HG02943 (cell line): ENCODE measurements at regions not wholly inside any gene's neighbourhood (a gene's known extent, or its start where the extent isn't known, plus 50 kb on each side); places are given as distances from the start of the nearest gene placed in this dataset.

Experiments
- ATAC-seq: cut with Tn5 transposase; IDR thresholded peaks from one replicate; pipeline ENCODE4 v1.9.1; 2021; ENCODE audit warnings: mild to moderate bottlenecking, low read depth, moderate library complexity; ENCODE audit not compliant: unreplicated experiment

- no peak for ATAC-seq
Measured at GRCh38 chr14:71675126-71675899, 256.9 kb upstream of the RGS6 start.

DNA sequence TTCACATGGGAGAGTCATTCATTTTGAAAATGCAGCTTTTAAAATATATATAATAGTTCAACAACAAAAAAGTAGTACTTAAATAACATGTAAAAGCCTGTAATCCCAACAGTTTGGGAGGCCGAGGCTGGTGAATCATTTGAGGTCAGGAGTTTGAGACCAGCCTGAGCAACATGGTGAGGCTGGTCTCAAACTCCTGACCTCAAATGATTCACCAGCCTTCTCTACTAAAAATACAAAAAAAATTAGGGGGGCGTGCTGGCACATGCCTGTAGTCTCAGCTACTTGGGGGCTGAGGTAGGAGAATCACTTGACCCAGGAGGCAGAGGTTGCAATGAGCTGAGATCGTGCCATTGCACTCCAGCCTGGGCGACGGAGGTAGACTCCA is 256.3 kb upstream of the RGS6 start:
- no peak for ATAC-seq

- no peak for ATAC-seq
Measured at GRCh38 chr14:71680736-71681387, 251.4 kb upstream of the RGS6 start.

DNA sequence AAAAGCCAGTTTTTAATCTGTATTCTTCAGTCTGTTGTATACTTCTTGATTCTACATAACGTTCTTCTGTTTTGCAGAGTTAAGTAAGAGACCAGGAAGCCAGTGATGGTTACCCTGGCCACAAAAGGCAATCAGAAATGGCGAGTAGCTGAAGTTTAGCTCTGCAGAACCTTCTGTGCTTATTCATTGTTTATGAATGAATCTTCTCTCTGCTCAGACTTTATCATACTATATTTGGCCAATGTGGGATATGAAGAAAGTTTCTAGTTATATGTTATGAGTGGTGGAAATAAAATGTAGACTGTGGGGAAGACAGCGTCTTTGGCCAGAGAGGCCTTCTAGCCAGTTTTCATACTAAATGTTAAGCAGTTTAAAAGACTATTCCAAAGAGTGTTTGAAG is 249.9 kb upstream of the RGS6 start:
- no peak for ATAC-seq

GRCh38 chr14:71684323-71684722 is 247.9 kb upstream of the RGS6 start:
- no peak for ATAC-seq

DNA sequence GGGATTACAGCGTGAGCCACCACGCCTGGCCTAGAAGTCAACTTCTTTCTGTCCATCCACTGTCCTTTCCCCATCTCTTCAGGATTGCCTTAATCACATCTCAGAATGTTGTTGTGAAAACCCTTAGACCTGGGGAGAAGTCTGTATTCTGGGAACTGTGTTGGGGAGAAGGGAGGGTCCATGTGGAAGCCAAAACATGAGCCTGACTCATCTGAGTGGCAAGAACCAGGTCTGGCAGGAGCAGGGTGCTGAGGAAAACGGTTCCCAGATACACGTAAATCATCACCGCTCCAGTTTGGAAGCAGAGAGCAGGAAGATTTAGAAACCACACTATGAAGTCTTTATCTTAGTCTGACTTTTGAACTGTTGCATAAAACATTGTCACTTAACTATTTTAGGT is 245.6 kb upstream of the RGS6 start:
- no peak for ATAC-seq

DNA sequence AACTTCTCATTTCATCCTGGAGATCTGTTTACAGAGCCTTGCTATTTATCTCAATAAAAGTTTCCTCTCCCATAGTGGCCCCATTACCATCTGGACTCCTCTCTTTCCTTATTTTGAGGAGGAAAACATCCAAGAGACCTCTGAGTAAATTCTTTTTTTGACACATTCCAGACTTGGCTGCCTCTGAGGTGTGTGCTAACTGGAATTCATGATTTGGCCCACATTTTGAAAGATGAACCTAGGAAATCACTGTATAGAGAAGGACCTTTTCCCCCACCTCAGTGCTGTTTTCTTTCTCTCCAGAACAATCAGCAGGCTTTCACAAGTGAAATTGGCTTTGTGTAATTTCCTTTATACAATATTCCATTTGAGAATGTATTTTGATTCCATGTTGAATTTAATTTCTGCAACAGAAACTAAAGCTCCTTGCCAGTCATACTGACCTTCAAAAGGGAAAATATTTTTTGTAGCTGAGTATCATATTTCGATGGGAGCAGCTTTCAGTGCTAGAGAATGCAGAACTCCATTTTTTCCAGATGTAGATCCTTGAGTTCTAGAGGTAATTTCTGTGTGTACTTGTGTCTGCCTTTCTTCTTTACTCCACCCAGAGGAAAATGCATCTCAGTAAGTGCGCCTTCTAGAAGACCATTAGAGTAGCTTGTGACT is 244.9 kb upstream of the RGS6 start:
- no peak for ATAC-seq

GRCh38 chr14:71688576-71688975 is 243.7 kb upstream of the RGS6 start:
- no peak for ATAC-seq

DNA sequence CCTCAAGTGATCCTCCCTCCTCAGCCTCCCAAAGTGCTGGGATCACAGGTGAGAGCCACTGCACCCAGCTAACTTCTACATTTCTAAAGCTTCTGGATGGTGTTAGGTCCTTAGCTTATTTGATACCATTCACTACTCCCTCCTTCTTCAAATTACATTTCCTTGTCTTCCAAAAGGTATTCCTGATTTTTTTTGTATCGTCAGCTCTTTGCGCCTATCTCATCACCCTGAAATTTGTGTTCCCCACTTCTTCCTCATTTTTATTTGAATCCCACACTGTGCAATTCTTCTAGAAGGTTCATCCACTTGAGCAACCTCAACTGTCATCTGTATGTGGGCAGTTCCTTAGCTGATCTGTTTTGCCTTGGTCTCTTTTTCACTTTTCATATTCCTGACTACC is 241.8 kb upstream of the RGS6 start:
- ATAC-seq, result no peak

DNA sequence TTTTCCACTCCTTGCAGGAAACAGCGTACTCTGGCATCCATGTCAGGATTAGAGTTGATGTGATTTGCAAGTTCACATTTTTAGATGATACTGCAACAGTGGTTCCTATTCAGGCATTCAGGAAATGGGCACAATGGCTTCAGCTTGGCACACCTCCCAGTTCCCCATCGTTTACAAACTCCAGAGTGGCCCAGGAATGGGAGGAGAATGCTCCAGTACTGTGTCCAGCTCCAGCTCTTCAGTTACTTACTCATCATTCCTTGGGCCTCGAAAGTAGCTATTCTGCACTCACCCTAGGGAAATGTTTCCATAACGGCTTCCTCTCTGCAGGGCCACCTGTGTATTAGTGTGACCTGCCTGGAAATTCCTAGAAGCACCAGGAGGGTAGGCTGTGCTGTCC is 239.7 kb upstream of the RGS6 start:
- ATAC-seq, result no peak

- ATAC-seq, result no peak
Measured at GRCh38 chr14:71693381-71693780, 238.8 kb upstream of the RGS6 start.

GRCh38 chr14:71694591-71695530 is 237.4 kb upstream of the RGS6 start:
- no peak for ATAC-seq

DNA sequence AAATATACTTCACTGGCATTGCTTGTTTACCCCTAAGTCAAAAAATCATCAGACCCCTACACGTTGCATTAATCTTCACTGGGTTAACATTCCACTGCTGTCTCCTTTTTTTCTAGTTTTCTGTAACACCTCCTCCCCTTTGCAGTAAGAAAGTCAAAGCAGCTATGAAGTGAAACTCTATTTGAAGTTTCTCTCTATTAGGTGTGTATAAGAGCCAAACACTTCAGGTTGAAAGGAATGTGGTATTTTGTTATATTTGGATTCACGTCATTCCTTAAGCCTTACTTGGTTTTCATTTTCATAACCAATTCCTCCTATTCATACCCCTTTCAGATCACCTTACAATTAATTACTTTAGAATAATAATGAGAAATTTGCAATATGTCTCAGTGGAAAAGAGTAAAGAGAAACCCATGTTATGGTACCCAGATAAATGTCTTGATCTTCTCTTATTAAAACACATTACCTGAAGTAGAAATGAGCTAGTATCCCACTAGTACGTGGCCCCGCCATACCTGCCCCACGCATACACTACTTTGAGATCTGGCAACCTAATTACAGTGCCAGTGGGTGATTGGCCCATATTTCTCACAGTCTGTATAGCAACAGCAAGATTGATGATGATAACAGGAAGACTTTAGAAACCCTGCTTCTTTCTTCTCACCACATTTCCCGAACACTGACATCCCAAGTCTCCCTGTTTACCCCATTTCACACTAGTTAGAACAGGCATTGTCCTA is 236.4 kb upstream of the RGS6 start:
- no peak for ATAC-seq

DNA sequence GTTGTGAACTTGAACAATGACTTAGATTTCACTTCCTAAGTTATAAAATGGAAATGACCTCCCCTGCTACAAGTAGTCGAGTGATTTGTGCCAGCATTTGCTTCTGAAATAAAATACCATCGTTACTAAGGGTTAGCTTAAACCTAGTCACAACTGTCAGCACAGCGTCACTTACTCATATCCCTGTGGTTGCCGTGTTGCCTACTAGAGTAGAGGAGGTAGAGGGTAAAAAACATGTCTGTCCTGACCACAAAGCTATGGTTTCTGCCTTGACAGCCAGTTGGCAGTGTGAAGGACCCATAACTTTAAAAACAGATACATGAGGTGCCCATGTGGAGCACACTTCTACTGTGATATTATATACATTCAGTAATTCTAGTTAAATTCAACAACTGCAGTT is 234.2 kb upstream of the RGS6 start:
- ATAC-seq, result no peak

GRCh38 chr14:71698673-71699072 is 233.6 kb upstream of the RGS6 start:
- no peak for ATAC-seq

DNA sequence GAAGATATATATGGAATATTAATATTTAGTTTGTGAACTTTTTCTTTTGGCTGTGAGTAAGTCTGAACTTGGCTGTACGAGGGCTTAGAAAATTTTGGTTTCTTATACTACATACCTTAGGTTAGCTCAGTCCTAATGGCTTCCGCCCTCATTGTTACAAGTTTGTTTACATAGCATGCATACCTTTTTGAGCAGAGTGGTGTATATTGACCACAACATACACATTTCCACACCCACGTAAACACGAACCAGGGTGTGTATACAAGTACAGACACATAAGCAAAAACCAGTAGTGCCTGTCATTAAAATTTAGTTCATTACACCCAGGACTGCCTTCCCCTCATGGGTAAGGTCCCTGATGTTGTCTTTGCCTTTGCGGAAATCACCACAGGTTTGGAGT is 230.2 kb upstream of the RGS6 start:
- no peak for ATAC-seq

DNA sequence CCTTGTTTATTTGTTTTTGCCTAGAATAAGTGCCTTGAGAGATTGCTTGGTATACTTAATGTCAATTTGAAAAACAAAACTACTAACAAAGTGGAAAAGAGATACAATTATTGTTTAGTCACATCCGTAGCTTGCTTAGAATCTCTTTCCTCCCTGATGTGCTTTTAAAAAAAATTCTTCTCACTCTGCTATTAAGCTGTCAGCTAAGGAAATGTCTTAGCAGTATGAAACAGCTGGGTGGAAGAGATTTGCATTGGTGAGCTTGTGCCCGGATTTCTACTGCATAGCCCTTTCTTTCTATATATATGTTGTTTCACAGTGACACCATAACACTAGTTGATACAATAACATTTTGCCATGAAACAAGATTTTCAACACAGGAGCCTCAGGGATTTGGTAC is 229.4 kb upstream of the RGS6 start:
- ATAC-seq, result no peak

DNA sequence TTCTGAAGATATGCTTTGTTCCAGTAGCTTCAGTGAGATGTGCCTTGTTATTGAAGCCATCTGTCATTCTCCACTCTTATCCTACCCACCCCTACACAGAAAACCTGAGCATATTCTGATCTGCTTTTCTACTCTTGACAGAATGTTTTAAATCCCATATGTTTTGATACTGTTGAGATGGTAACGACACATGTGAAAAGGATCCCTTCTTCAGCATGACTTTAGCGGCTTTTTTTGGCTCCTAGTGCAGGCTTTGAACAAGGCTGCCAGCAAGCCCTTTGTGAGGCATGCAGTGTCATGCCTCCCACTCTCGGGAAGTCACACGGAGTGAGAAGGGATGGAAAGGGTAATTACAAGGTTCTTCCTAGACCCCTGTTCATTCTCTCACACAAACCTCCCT is 228.8 kb upstream of the RGS6 start:
- no peak for ATAC-seq

GRCh38 chr14:71704210-71704609 is 228.0 kb upstream of the RGS6 start:
- no peak for ATAC-seq

- no peak for ATAC-seq
Measured at GRCh38 chr14:71705460-71705859, 226.8 kb upstream of the RGS6 start.
